ENCODE measurements at regions not wholly inside any gene's neighbourhood (a gene's known extent, or its start where the extent isn't known, plus 50 kb on each side); places are given as distances from the start of the nearest gene placed in this dataset.

DNA sequence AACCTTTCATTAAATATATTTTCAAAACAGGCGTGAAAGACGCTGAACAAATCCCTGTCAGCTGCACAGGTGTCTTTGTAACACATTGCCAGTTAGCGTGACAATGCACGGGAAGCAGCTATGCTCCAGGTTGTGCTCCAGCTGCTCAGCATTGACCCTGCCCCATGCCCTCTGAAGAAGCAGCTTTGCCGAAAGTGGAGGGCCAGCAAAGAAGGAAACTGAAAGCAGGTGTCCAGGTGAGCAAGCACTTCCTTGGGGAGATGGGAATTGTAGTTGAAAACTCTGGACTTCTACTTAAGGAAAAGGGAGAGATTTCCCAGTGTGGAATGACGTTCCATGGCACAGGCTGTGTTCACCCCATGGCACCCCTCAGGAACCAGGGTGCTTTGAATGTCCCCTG is 125.7 kb downstream of the TTLL2 start:
- no peak for TF ChIP-seq CTCF (conservative IDR thresholded peaks at IDR 0.05)
- Mint-ChIP-seq H3K27ac (no peak overlapping the region), H3K4me1 (ENCODE audit: unreplicated experiment) (no peaks in the 10 kb centered on the region), H3K4me3 (no peak overlapping the region), H3K9me3 (peaks cover 4% of the 10 kb centered on the region), H3K27me3 (peaks cover 10% of the 10 kb centered on the region), H3K36me3 (no peaks in the 10 kb centered on the region)
- DNase-seq (ENCODE audit: extremely low spot score, unreplicated experiment), result no peak

- no peak for TF ChIP-seq CTCF (conservative IDR thresholded peaks at IDR 0.05)
- H3K27me3 Mint-ChIP-seq, result peaks cover 10% of the 10 kb centered on the region
- no peak overlapping the region for H3K27ac Mint-ChIP-seq
- no peaks in the 10 kb centered on the region for H3K4me1 Mint-ChIP-seq (ENCODE audit: unreplicated experiment)
- DNase-seq (ENCODE audit: extremely low spot score, unreplicated experiment), result no peak
- no peaks in the 10 kb centered on the region for H3K36me3 Mint-ChIP-seq
- H3K4me3 Mint-ChIP-seq, result no peak overlapping the region
- H3K9me3 Mint-ChIP-seq, result peaks cover 4% of the 10 kb centered on the region
Observed at GRCh38 chr6:167452338-167453081, 127.6 kb downstream of the TTLL2 start.

DNA sequence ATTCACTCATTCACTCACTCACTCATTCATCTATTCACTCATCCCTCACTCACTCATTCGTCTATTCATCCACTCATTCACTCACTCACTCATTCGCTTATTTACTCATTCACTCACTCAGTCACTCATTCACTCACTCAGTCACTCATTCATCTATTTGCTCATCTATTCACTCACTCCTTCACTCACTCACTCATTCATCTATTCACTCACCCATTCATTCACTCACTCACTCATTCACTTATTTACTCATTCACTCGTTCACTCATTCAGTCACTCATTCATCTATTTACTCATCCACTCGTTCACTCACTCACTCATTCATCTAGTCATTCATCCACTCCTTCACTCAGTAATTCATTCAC is 128.2 kb downstream of the TTLL2 start:
- no peak for DNase-seq (ENCODE audit: extremely low spot score, unreplicated experiment)
- peaks cover 10% of the 10 kb centered on the region for H3K27me3 Mint-ChIP-seq
- H3K9me3 Mint-ChIP-seq, result peaks cover 4% of the 10 kb centered on the region
- H3K4me3 Mint-ChIP-seq, result no peak overlapping the region
- H3K36me3 Mint-ChIP-seq, result no peaks in the 10 kb centered on the region
- no peak for TF ChIP-seq CTCF (conservative IDR thresholded peaks at IDR 0.05)
- H3K4me1 Mint-ChIP-seq (ENCODE audit: unreplicated experiment), result no peaks in the 10 kb centered on the region
- no peak overlapping the region for H3K27ac Mint-ChIP-seq

DNA sequence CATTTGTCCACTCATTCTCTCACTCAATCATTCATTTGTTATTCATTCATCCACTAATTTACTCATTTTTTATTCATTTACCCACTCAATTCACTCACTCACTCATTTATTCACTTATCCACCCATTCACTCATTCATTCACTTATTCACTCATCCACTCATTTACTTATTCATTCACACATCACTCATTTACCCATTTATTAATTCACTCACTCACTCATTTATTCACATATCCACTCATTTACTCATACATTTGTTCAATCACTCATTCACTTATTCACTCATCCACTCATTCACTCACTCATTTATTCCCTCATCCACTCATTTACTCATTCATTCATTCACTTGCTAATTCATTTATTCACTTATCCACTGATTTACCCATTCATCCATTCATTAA is 129.1 kb downstream of the TTLL2 start:
- no peak for TF ChIP-seq CTCF (conservative IDR thresholded peaks at IDR 0.05)
- H3K36me3 Mint-ChIP-seq, result no peaks in the 10 kb centered on the region
- peaks cover 4% of the 10 kb centered on the region for H3K9me3 Mint-ChIP-seq
- no peaks in the 10 kb centered on the region for H3K4me1 Mint-ChIP-seq (ENCODE audit: unreplicated experiment)
- H3K27ac Mint-ChIP-seq, result no peak overlapping the region
- no peak overlapping the region for H3K4me3 Mint-ChIP-seq
- H3K27me3 Mint-ChIP-seq, result peaks cover 9% of the 10 kb centered on the region
- DNase-seq (ENCODE audit: extremely low spot score, unreplicated experiment), result no peak

DNA sequence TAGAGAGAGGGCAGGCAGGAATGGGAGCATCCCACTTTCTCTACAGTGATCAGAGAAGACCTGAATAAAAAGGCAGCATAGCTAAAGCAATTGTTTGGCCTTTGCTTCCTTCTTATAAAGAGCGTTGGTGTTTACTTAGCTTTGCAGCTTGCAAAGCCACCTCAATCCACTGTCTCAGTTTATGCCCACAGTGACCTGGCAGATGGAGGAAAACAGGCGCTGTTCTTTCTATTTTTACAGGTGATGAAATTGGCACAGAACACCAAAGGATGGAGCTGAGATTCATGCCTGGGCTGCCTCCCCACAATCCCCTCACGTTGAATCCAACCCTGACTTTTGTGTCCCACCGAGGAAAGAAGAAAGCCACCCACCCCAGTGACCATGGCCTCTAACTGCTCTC is 130.5 kb downstream of the TTLL2 start:
- no peak for TF ChIP-seq CTCF (conservative IDR thresholded peaks at IDR 0.05)
- no peak overlapping the region for H3K4me3 Mint-ChIP-seq
- H3K27ac Mint-ChIP-seq, result no peak overlapping the region
- H3K4me1 Mint-ChIP-seq (ENCODE audit: unreplicated experiment), result no peaks in the 10 kb centered on the region
- peaks cover 6% of the 10 kb centered on the region for H3K27me3 Mint-ChIP-seq
- peaks cover 4% of the 10 kb centered on the region for H3K9me3 Mint-ChIP-seq
- H3K36me3 Mint-ChIP-seq, result no peaks in the 10 kb centered on the region
- no peak for DNase-seq (ENCODE audit: extremely low spot score, unreplicated experiment)
